Skeletal muscle satellite cell (primary cell): ENCODE measurements at regions not wholly inside any gene's neighbourhood (a gene's known extent, or its start where the extent isn't known, plus 50 kb on each side); places are given as distances from the start of the nearest gene placed in this dataset.

Source experiments
- H3K27me3 ChIP-seq: 2 replicates; pipeline ENCODE4 v1.7.0; 2013; ENCODE audit warnings: low read length; ENCODE audit not compliant: control insufficient read depth, insufficient read depth
- H3K36me3 ChIP-seq: 2 replicates; pipeline ENCODE4 v1.7.0; 2013; ENCODE audit warnings: mild to moderate bottlenecking, control low read depth, low read length; ENCODE audit not compliant: insufficient read depth
- H3K4me1 ChIP-seq: 2 replicates; pipeline ENCODE4 v1.7.0; 2013; ENCODE audit warnings: low read length; ENCODE audit not compliant: control insufficient read depth, insufficient read depth
- H3K4me2 ChIP-seq: 2 replicates; pipeline ENCODE4 v1.7.0; 2013; ENCODE audit warnings: mild to moderate bottlenecking, low read length
- H3K4me3 ChIP-seq: 2 replicates; pipeline ENCODE4 v1.7.0; 2013; ENCODE audit warnings: low read length
- H3K9ac ChIP-seq: 2 replicates; pipeline ENCODE4 v1.7.0; 2013; ENCODE audit warnings: mild to moderate bottlenecking, low read depth, low read length, moderate library complexity
- H3K9me3 ChIP-seq: replicated peaks from 2 replicates; pipeline ENCODE4 v1.7.0; 2013; ENCODE audit warnings: mild to moderate bottlenecking, control low read depth, low read length

- no peaks in the 10 kb centered on the region for H3K27me3 ChIP-seq
- no peak overlapping the region for H3K4me2 ChIP-seq
- no peaks in the 10 kb centered on the region for H3K36me3 ChIP-seq
- H3K9ac ChIP-seq, result no peak overlapping the region
- no peaks in the 10 kb centered on the region for H3K4me1 ChIP-seq
- no peak overlapping the region for H3K4me3 ChIP-seq
- H3K9me3 ChIP-seq, result no peaks in the 10 kb centered on the region
Observed at GRCh38 chr1:8267307-8267706, 50.6 kb upstream of the SLC45A1 start.

GRCh38 chr1:8266436-8267165, 51.3 kb upstream of the SLC45A1 start:
- Histone ChIP-seq H3K4me3 (no peak overlapping the region), H3K27me3 (no peaks in the 10 kb centered on the region), H3K9ac (no peak overlapping the region), H3K4me2 (no peak overlapping the region), H3K4me1 (no peaks in the 10 kb centered on the region), H3K9me3 (no peaks in the 10 kb centered on the region), H3K36me3 (no peaks in the 10 kb centered on the region)

GRCh38 chr1:8263791-8264190, 54.1 kb upstream of the SLC45A1 start:
- Histone ChIP-seq H3K9ac (no peak overlapping the region), H3K27me3 (no peaks in the 10 kb centered on the region), H3K4me1 (peaks cover 12% of the 10 kb centered on the region), H3K9me3 (no peaks in the 10 kb centered on the region), H3K4me3 (no peak overlapping the region), H3K36me3 (no peaks in the 10 kb centered on the region), H3K4me2 (no peak overlapping the region)

GRCh38 chr1:8261398-8261762, 56.5 kb upstream of the SLC45A1 start:
- no peaks in the 10 kb centered on the region for H3K27me3 ChIP-seq
- H3K36me3 ChIP-seq, result no peaks in the 10 kb centered on the region
- H3K9me3 ChIP-seq, result no peaks in the 10 kb centered on the region
- peaks cover 15% of the 10 kb centered on the region for H3K4me1 ChIP-seq
- no peak overlapping the region for H3K9ac ChIP-seq
- H3K4me2 ChIP-seq, result no peak overlapping the region
- no peak overlapping the region for H3K4me3 ChIP-seq

- Histone ChIP-seq H3K27me3 (no peaks in the 10 kb centered on the region), H3K9me3 (no peaks in the 10 kb centered on the region), H3K4me1 (peaks cover 15% of the 10 kb centered on the region), H3K9ac (peak overlapping the region; percentile 34), H3K4me2 (peak overlapping the region; percentile 77), H3K4me3 (peak overlapping the region; percentile 51), H3K36me3 (no peaks in the 10 kb centered on the region)
Observed at GRCh38 chr1:8259498-8260290, 58.2 kb upstream of the SLC45A1 start.

- Histone ChIP-seq H3K27me3 (no peaks in the 10 kb centered on the region), H3K4me3 (no peak overlapping the region), H3K9me3 (no peaks in the 10 kb centered on the region), H3K4me2 (no peak overlapping the region), H3K4me1 (peaks cover 15% of the 10 kb centered on the region), H3K36me3 (no peaks in the 10 kb centered on the region), H3K9ac (no peak overlapping the region)
Observed at GRCh38 chr1:8257621-8258020, 60.3 kb upstream of the SLC45A1 start.

- peaks cover 15% of the 10 kb centered on the region for H3K4me1 ChIP-seq
- H3K9me3 ChIP-seq, result no peaks in the 10 kb centered on the region
- H3K4me3 ChIP-seq, result no peak overlapping the region
- H3K27me3 ChIP-seq, result no peaks in the 10 kb centered on the region
- no peak overlapping the region for H3K9ac ChIP-seq
- no peak overlapping the region for H3K4me2 ChIP-seq
- no peaks in the 10 kb centered on the region for H3K36me3 ChIP-seq
Observed at GRCh38 chr1:8256321-8256720, 61.6 kb upstream of the SLC45A1 start.

GRCh38 chr1:8255712-8256111, 62.2 kb upstream of the SLC45A1 start:
- Histone ChIP-seq H3K4me3 (no peak overlapping the region), H3K9me3 (no peaks in the 10 kb centered on the region), H3K27me3 (no peaks in the 10 kb centered on the region), H3K9ac (no peak overlapping the region), H3K4me1 (peaks cover 15% of the 10 kb centered on the region), H3K36me3 (no peaks in the 10 kb centered on the region), H3K4me2 (no peak overlapping the region)

GRCh38 chr1:8252266-8252951, 65.5 kb upstream of the SLC45A1 start:
- Histone ChIP-seq H3K4me3 (no peak overlapping the region), H3K4me1 (no peaks in the 10 kb centered on the region), H3K27me3 (no peaks in the 10 kb centered on the region), H3K36me3 (no peaks in the 10 kb centered on the region), H3K4me2 (no peak overlapping the region), H3K9me3 (no peaks in the 10 kb centered on the region), H3K9ac (no peak overlapping the region)

- no peaks in the 10 kb centered on the region for H3K36me3 ChIP-seq
- H3K4me3 ChIP-seq, result no peak overlapping the region
- H3K27me3 ChIP-seq, result no peaks in the 10 kb centered on the region
- H3K4me1 ChIP-seq, result no peaks in the 10 kb centered on the region
- no peak overlapping the region for H3K9ac ChIP-seq
- no peak overlapping the region for H3K4me2 ChIP-seq
- H3K9me3 ChIP-seq, result no peaks in the 10 kb centered on the region
Observed at GRCh38 chr1:8251635-8252034, 66.3 kb upstream of the SLC45A1 start.

GRCh38 chr1:8249838-8250237, 68.1 kb upstream of the SLC45A1 start:
- Histone ChIP-seq H3K4me2 (no peak overlapping the region), H3K4me3 (no peak overlapping the region), H3K4me1 (no peaks in the 10 kb centered on the region), H3K9ac (no peak overlapping the region), H3K27me3 (no peaks in the 10 kb centered on the region), H3K36me3 (no peaks in the 10 kb centered on the region), H3K9me3 (no peaks in the 10 kb centered on the region)
